HUDEP-2 (cell line): ENCODE measurements at regions not wholly inside any gene's neighbourhood (a gene's known extent, or its start where the extent isn't known, plus 50 kb on each side); places are given as distances from the start of the nearest gene placed in this dataset.
"Not testable (repeated sequence)": the region's sequence is repeated elsewhere in the genome, so short reads cannot be mapped to it uniquely, and the experiment has no call there.

Source experiments
- DNase-seq, 76 experiments: peaks; one replicate each; lab custom pipeline; 2025; ENCODE audit not compliant: unreplicated experiment in 76 of 76; lab: John Stamatoyannopoulos, UW

DNA sequence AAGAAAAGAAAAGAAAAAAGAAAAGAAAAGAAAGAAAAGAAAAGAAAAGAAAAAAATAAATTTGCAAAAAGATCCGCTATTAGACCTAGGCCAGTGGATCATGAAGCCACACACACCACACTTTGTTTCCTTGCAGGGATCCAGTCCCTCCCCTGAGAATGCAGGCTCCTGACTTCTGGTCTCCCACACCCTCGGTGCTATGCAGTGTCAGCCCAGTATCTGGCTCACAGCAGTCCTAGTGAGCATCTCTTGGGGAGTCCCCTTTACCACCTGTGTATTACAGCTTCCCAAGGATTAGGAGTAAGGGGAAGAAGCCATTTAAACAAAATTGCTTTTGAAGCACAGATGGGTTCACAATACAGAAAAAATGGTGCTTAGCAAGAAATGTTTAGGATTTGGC, 174.1 kb upstream of the IRF2BP2 start:
- DNase-seq = not testable (repeated sequence)

DNA sequence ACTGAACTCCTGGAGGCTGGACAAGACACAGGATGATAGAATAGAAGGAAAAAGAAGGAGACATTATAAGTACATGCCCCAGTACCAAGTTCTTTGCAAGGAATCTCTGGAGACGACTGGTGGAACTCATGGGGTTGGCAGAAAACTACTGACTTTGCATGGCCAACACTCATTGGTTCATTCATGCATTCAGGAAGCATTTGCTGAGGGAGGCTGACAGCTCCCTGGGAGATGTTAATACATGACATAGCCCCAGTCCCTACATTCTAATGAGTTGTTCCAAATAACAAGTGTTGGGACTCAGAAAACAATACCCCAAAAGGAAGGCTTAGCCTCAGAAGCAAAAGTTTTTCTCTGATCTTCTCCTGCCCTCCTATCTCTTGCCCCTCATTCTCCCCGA, 172.8 kb upstream of the IRF2BP2 start:
- no peak for DNase-seq

DNA sequence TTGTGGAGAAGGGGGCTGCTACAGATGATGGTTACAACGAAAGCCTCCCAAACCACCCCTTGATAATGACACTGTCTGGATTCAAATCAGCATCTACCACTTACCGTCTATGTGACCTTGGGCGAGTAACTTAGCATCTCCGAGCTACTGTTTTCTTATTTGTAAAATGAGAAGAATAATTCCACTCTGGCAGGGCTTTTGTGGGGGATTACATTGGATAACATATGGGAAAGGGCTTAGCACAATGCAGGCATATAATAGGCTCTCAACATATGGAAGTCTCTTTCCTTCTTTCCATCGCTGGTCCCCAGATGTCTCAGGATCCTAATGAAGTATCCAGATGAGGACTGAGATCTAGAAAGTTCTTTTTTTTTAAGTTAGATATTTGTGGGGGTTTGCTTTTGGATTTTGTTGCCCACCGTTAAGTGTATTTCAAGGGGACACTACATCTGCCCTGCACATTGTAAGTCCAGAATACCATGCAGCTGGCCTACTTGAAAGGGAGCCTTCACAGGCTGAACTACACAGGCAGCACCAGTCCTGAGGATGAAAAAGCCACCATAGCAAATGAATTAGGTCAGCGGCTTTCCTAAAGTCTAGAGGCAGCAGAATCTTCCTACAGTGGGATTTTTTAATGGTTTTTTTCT, 172.2 kb upstream of the IRF2BP2 start:
- no peak for DNase-seq

DNA sequence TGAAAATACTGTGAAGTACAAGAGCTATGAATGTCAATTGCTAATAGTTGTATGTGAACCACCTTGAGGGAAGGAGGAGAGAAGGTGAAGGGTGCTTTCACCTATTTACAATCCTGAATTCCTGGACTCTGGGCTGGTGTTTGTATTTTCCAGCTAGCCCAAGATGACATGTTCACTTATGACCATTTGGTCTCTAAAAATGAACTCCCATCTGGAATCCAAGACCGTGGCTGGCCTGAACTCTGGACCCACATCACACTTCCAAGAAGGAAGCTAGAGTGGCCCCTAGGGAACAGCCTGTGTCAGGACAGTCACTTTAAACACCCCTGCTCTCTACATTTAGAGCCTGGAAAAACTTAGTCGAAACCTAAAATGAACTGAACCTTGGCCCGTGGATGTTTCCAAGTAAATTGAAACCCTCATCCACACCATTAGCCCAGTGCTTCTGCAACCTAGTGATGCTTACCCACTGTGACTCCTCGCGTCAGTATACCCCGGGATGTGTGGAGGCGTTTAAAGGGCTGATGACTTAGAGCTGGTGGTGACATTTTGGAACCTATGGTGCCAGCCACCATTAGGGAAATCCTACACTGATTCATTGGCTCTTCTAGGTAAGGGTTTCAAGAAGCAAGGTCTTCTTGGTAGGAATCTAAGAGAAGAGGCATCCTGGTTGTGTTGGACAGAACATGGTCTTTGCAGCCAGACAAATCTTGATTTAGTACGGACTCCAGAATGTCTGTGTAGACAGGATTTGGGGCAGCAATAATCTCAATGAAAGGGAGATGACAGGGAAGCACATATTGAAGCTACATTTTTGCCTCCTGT, 171.5 kb upstream of the IRF2BP2 start:
- peak in 1 of 76 experiments; percentile 22 for DNase-seq

DNA sequence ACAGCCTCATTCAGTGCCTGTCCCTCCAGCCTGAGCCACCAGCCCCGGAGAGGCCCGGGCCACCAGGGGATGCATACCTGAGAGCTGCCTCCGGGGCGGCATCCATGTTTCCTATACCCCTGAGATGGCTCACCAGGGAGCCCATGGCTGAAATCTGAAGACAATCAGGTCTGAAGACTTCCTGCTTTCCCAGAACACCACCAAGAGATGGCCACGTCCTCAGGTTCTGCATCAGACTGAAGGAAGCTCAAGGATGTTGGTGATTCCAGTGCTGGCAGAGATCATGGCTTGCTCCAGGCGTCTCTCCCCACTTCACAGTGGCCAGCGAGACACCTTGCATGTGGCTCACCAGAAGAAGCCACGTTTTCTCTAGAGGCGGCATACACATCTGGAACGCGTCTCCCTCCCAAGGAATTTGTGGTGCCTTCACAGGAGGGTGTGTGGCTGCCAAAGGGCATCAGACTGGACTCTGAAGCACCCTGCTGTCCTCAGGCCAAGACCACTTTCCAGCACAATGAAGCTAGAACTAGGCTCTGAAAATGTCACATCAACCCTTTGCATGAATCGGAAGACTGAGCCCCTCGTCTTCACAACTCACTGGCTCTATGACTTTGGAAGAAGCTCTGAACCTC, 170.7 kb upstream of the IRF2BP2 start:
- DNase-seq = peak in 6 of 76 experiments; percentile 11 to 28 (median 22)

DNA sequence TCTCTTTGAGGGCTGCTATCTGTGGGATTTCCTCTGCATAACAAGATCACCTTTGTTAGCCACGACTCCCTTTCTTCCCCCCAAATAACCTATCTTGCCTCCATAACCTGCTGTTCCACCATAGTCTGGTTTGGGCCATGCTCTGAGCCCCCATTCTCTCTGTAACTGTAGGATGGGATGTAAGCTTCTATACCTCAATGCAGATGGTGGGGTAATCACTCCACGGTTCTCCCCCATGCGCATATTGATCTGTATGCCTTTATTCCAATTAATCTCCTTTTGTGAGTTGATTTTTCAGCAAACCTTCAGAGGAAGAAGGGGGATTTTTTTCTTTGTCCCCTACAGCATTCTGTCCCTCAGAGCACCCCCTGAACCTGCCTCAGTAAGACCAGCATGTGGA, 170.1 kb upstream of the IRF2BP2 start:
- DNase-seq = no peak

DNA sequence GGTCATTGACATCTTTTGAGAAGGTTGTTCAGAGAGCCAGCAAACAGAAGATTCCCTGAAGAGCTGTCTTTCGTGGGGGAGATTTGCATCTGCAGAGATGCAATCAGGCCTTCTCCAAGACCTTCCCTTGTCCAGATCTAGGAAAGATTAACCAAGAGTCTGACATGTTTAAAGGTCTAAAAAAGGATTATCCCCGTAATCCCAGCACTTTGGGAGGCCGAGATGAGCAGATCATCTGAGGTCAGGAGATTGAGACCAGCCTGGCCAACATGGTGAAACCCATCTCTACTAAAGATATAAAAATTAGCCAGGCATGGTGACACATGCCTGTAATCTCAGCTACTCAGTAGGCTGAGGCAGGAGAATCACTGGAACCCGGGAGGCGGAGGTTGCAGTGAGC, 169.6 kb upstream of the IRF2BP2 start:
- not testable (repeated sequence) for DNase-seq

DNA sequence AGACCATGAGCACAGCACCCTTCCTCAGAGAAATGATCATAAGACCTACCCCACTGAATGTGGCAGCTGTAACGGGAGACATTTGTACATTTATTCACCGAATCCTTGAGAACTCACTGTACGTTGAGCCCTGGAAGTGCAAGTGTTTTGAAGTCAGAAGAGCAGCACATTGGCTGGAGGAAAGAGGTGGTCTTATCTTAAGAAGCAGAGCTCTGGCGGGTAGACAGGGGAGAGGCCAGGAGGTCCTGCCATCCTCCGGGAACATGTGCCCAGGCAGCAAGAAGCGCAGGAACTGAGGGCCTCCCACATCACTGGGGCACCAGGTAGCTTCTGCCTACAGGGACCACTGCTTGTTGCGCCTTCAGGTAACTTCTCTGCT, 169.2 kb upstream of the IRF2BP2 start:
- DNase-seq = peak in 1 of 76 experiments; percentile 15

DNA sequence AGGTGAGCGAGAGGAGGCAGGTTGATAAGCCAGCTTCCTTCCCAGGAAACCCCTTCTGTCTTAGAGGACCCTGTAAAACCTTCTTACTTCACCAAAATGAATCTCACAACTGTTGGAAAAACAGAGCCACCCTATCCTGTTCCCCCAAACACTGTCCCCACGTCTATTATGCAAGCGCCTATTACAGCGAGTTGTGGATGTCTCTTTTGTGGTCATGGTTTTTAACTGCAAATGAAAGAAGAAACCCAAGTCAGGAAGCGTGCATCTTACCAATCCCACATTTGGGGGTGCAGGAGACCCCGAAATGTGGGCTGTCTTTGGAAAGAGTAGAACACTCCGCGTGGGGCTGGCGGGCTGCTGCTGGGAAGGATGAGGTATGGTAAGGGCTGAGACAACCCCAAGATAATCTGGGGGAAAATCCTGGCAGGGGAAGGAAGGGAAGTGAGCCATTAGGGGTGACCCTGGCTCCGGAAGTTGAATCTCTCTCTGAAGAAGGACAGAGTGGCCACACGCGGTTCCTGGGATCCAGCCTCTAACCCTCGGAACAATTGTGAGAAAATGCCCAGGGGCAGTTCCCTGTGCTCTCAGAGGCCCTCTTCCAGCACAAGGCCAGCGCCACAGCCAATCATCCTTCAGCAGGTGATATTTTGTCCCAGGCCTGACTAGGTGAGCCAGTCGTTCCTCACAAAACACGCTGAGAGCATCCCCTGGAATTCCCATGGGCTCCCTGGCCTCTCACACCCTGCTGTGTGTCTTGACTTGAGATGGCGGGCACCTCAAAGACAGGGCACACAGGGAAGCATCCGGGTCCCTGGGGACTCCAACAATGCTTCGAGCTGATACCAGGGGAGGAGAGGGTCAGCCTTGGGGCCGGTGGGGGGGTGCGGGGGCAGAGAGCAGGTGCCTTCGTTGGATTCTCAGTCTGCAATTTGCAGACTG, 168.5 kb upstream of the IRF2BP2 start:
- no peak for DNase-seq

DNA sequence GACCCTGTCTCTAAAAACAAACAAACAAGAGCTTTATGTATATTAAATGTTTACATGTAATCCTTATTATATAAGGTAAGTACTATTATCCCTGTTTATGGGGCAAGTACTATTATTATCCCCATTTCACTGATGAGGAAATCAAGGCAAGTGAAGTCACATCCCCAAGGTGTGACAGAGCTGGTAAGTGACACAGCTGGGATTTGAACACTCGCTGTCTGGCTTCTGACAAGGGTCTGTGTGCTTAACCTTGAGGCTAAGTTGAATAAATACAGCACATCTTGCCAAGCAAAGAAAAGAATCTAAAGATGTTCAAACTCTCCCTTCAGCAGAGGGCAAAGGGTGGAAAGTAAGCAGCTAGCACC, 167.9 kb upstream of the IRF2BP2 start:
- DNase-seq = no peak

DNA sequence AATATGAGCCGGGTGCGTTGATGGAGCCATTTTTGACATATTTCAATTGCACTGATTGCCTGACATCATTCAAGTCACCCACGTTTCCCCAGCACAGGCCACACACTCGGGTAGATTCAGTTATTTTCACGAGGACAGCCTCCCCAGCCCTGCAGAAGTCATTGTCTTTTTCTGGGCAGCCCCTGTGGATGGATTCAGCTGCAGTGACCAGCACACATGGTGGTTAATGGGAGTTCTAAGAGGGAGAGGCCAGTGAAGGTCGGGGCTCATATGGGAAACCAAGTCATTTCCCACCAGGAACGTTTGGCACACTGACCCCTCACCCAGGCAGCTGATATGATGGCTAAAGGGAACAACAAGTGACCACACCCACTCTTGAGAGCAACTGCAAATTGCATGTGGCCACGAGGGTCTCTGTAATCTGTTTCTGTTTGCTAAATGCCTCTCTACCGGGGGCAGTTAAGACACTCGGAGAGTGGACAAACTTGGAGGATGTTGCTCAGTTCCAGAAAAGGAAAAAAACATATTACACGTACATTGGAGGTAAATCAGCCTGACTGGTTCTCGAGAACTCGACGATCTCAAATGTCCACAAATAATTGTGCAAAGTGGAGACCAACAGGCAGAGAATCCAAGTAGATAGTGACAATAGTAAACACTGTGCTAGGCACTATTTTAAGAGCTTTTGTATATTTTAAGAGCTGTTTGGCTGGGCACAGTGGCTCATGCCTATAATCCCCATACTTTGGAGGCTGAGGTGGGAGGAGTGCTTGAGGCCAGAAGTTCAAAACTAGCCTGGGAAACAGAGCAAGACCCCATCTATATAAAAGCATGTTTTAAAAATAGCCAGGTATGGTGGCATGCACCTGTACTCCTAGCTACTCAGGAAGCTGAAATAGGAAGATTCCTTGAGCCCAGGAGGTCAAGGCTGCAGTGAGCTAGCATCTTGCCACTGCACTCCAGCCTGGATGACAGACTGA, 167.2 kb upstream of the IRF2BP2 start:
- DNase-seq = peak in 6 of 76 experiments; percentile 14 to 31 (median 20)

DNA sequence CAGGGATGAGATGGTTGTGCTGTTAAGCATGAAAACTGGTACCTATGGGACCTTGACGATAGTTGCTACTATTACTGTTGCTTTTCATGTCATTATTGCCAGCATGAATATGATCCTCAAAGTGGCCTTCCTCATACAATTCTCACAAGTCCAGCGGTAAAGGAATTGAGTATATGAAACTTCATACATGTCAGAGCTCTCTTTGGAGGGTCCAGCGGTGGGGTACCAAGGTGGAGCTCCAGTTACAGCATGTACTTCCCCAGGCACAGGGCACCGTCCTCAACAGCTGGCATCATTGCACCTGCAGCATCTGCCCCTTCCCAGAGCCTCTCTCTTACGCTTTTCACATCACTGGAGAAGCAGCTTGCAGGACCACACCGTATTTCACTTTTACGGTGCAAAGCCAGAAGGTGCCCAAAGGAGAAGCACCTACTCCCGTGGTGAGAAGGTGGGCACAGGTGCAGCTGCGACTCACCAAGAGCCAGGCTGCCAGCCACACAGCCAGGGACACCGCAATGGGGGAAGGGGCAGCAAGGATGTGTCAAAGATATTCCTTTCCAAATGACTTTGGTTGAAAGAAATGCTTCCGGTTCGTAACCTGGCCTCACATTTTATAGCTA, 166.4 kb upstream of the IRF2BP2 start:
- DNase-seq = no peak

DNA sequence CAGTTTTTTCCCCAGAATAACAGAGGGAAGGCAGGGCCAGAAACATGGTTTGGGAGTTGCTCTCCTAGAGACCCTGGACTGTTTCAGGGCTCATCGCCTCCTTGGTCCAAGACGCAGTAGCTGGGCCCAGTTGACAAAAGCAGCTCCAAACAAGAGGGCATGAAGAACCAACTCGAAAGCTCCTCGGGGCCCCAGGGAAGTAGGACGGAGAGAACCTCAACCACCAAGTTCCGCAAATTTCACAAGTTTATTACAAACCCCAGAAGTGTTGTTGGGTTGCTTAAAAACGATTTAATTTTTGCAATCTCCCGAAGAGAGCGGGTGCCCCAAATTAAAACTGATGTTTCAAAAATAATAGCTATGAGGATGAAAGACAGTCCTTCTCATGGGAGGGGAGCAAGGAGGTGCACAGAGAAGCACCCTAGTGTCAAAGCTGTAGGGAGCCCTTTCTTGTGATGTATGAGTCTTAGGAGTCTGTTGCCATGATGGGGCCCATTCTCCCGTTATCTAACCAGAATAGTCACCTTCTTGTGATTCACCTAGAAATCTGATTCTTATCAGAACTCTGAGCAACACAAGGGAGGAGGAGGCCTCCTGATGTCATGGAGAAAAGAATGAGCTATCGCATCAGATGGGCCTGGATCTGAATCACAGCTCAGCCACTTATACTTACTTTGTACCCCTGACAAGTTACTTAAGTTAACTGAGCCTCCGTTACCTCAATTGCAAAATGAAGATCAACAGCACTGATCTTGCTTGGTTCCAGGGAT, 165.7 kb upstream of the IRF2BP2 start:
- no peak for DNase-seq

DNA sequence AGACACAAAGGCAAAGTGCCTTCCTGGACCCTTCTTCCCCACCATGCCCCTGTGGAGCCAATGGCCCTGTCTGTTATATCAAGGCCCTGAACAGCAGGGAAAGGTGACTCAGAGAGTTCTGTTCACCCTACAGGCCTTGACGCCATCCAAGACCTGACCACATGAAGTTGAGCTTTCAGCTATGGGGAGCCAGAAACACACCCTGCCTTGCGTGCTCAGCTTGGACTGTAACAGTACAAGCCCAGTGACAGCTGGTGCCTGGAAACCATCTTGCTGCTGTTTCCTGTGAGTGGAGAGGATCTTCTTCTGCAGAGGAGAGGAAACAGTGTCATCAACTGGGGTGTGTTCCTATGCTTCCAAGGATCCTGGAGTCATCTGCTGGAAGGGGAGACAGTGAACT, 165.0 kb upstream of the IRF2BP2 start:
- DNase-seq = no peak

DNA sequence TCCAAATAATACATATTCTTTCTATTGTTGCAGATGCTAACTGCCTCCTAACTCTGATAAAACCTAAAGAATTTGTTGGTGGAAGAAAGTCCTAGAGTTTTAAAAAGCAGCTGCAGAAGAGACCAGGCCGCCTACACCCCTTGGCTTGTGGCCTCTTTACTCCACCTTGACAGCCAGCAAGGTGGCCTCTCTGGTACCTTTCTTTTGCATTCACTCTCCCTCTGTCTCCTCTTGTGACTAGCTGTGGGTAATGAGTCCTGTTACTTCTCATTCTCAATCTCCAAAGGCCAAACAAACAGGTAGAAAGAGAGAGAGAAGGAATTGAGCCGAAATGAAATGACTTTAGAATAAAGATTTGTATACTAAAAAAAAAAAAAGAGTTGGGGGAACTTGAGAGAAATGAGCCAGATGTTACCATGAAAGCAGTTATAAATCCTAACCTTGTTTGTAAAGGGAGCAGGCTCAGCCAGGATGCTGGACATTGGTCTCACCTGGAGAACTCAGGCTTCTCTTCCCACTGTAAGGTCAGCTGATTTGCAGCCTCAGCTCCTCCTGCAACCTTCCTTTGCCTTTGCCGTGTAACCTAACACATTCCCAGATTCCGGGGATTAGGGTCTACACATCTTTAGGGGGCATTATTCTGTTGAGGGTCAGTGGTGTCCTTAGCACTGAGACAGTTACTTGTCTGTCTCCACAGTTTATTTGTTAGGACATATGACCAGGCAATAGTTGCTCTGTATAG, 164.1 kb upstream of the IRF2BP2 start:
- no peak for DNase-seq

DNA sequence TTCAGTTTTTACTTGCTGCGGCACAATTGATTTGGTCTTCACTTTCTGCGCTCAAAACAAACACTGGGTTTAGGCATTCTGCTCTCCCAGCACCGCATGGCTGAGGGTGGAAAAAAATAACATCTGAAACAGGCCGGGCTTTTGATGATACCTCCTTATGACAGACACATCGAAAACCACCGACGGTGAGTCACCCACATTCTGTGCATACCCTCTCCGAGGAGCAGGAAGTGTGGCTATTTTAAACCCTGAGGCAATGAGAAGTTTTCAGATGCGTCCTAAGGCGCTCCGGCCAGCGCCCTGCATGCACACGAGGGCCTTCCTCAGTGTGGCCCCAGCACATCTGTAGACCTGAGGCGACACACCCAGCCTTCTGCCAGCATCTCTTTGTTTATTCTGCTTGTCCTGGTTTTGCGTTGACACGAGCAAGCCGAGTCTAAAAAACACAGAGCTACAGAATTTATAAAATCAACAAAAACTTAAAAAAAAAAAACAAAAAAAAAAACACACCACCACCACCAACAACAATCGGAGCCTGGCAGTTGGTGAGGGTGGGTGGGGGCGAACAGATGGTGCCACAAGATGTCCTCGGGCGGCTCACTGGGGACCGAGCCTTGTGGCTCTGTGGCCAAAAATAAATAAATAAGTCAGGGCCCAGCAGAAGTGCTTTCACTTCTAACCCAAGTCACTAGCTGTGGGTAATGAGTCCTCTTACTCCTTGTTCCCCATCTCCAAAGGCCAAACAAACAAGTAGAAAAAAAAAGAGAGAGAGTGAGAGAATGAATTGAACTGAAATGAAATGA, 162.6 kb upstream of the IRF2BP2 start:
- DNase-seq = peak in 75 of 76 experiments; percentile 33 to 90 (median 76)
